CMK (cell line): ENCODE measurements at regions not wholly inside any gene's neighbourhood (a gene's known extent, or its start where the extent isn't known, plus 50 kb on each side); places are given as distances from the start of the nearest gene placed in this dataset.

Experiments used
- DNase-seq: peaks from one replicate; pipeline ENCODE4 v3.0.0-alpha.2; 2010; ENCODE audit warnings: low read depth

- no peak for DNase-seq
Observed at GRCh38 chr5:129400395-129400983, 59.6 kb upstream of the ADAMTS19 start.

GRCh38 chr5:129405222-129405621 lies 54.9 kb upstream of the ADAMTS19 start:
- no peak for DNase-seq

- DNase-seq: no peak
Observed at GRCh38 chr5:129406440-129406839, 53.7 kb upstream of the ADAMTS19 start.
